ENCODE measurements at regions not wholly inside any gene's neighbourhood (a gene's known extent, or its start where the extent isn't known, plus 50 kb on each side); places are given as distances from the start of the nearest gene placed in this dataset.
"Not testable (repeated sequence)": the region's sequence is repeated elsewhere in the genome, so short reads cannot be mapped to it uniquely, and the experiment has no call there.

GRCh38 chr2:89756616-89757015, 1065.1 kb downstream of the RPIA start:
- H3K27ac ChIP-seq (ENCODE audit: low read depth, low read length); H3K36me3 ChIP-seq (ENCODE audit: control insufficient read depth, insufficient read depth, low read length); H3K4me3 ChIP-seq (ENCODE audit: low read depth, low read length); H3K27me3 ChIP-seq (ENCODE audit: control insufficient read depth, insufficient read depth, low read length); H3K9ac ChIP-seq (ENCODE audit: low read depth, low read length); H3K4me1 ChIP-seq (ENCODE audit: control insufficient read depth, insufficient read depth, low read length): not testable (repeated sequence)
- H3K9me3 ChIP-seq (ENCODE audit: control insufficient read depth, insufficient read depth, low read length), result peaks cover 51% of the 10 kb centered on the region

GRCh38 chr2:89758332-89759026, 1067.0 kb downstream of the RPIA start:
- not testable (repeated sequence) for H3K27ac ChIP-seq (ENCODE audit: low read depth, low read length); H3K4me3 ChIP-seq (ENCODE audit: low read depth, low read length); H3K9ac ChIP-seq (ENCODE audit: low read depth, low read length); H3K27me3 ChIP-seq (ENCODE audit: control insufficient read depth, insufficient read depth, low read length); H3K4me1 ChIP-seq (ENCODE audit: control insufficient read depth, insufficient read depth, low read length); H3K36me3 ChIP-seq (ENCODE audit: control insufficient read depth, insufficient read depth, low read length)
- H3K9me3 ChIP-seq (ENCODE audit: control insufficient read depth, insufficient read depth, low read length), result peaks cover 68% of the 10 kb centered on the region

GRCh38 chr2:89760762-89761161, 1069.3 kb downstream of the RPIA start:
- H3K4me3 ChIP-seq (ENCODE audit: low read depth, low read length); H3K4me1 ChIP-seq (ENCODE audit: control insufficient read depth, insufficient read depth, low read length); H3K9ac ChIP-seq (ENCODE audit: low read depth, low read length); H3K27ac ChIP-seq (ENCODE audit: low read depth, low read length); H3K36me3 ChIP-seq (ENCODE audit: control insufficient read depth, insufficient read depth, low read length); H3K27me3 ChIP-seq (ENCODE audit: control insufficient read depth, insufficient read depth, low read length): not testable (repeated sequence)
- peaks cover 78% of the 10 kb centered on the region for H3K9me3 ChIP-seq (ENCODE audit: control insufficient read depth, insufficient read depth, low read length)

- peaks cover 80% of the 10 kb centered on the region for H3K9me3 ChIP-seq (ENCODE audit: control insufficient read depth, insufficient read depth, low read length)
- H3K27me3 ChIP-seq (ENCODE audit: control insufficient read depth, insufficient read depth, low read length); H3K27ac ChIP-seq (ENCODE audit: low read depth, low read length); H3K4me1 ChIP-seq (ENCODE audit: control insufficient read depth, insufficient read depth, low read length); H3K4me3 ChIP-seq (ENCODE audit: low read depth, low read length); H3K9ac ChIP-seq (ENCODE audit: low read depth, low read length); H3K36me3 ChIP-seq (ENCODE audit: control insufficient read depth, insufficient read depth, low read length): not testable (repeated sequence)
Measured at GRCh38 chr2:89761171-89761570, 1069.7 kb downstream of the RPIA start.

- not testable (repeated sequence) for H3K9ac ChIP-seq (ENCODE audit: low read depth, low read length); H3K27ac ChIP-seq (ENCODE audit: low read depth, low read length); H3K36me3 ChIP-seq (ENCODE audit: control insufficient read depth, insufficient read depth, low read length); H3K4me3 ChIP-seq (ENCODE audit: low read depth, low read length); H3K27me3 ChIP-seq (ENCODE audit: control insufficient read depth, insufficient read depth, low read length); H3K4me1 ChIP-seq (ENCODE audit: control insufficient read depth, insufficient read depth, low read length)
- peaks cover 81% of the 10 kb centered on the region for H3K9me3 ChIP-seq (ENCODE audit: control insufficient read depth, insufficient read depth, low read length)
Measured at GRCh38 chr2:89761863-89762262, 1070.4 kb downstream of the RPIA start.

- not testable (repeated sequence) for H3K9ac ChIP-seq (ENCODE audit: low read depth, low read length); H3K4me1 ChIP-seq (ENCODE audit: control insufficient read depth, insufficient read depth, low read length); H3K36me3 ChIP-seq (ENCODE audit: control insufficient read depth, insufficient read depth, low read length); H3K27ac ChIP-seq (ENCODE audit: low read depth, low read length); H3K27me3 ChIP-seq (ENCODE audit: control insufficient read depth, insufficient read depth, low read length); H3K4me3 ChIP-seq (ENCODE audit: low read depth, low read length)
- H3K9me3 ChIP-seq (ENCODE audit: control insufficient read depth, insufficient read depth, low read length), result peaks cover 85% of the 10 kb centered on the region
Measured at GRCh38 chr2:89762461-89763253, 1071.2 kb downstream of the RPIA start.

- H3K4me3 ChIP-seq (ENCODE audit: low read depth, low read length), result no peak overlapping the region
- H3K27ac ChIP-seq (ENCODE audit: low read depth, low read length), result no peak overlapping the region
- H3K27me3 ChIP-seq (ENCODE audit: control insufficient read depth, insufficient read depth, low read length), result peaks cover 15% of the 10 kb centered on the region
- no peaks in the 10 kb centered on the region for H3K36me3 ChIP-seq (ENCODE audit: control insufficient read depth, insufficient read depth, low read length)
- no peak overlapping the region for H3K9ac ChIP-seq (ENCODE audit: low read depth, low read length)
- H3K4me1 ChIP-seq (ENCODE audit: control insufficient read depth, insufficient read depth, low read length), result no peaks in the 10 kb centered on the region
- H3K9me3 ChIP-seq (ENCODE audit: control insufficient read depth, insufficient read depth, low read length), result peaks cover 82% of the 10 kb centered on the region
Measured at GRCh38 chr2:89763254-89763580, 1071.7 kb downstream of the RPIA start.

GRCh38 chr2:89763581-89764485, 1072.4 kb downstream of the RPIA start:
- Histone ChIP-seq H3K4me3 (ENCODE audit: low read depth, low read length) (no peak overlapping the region), H3K4me1 (ENCODE audit: control insufficient read depth, insufficient read depth, low read length) (no peaks in the 10 kb centered on the region), H3K27me3 (ENCODE audit: control insufficient read depth, insufficient read depth, low read length) (peaks cover 20% of the 10 kb centered on the region), H3K9me3 (ENCODE audit: control insufficient read depth, insufficient read depth, low read length) (peaks cover 79% of the 10 kb centered on the region), H3K36me3 (ENCODE audit: control insufficient read depth, insufficient read depth, low read length) (no peaks in the 10 kb centered on the region), H3K9ac (ENCODE audit: low read depth, low read length) (no peak overlapping the region), H3K27ac (ENCODE audit: low read depth, low read length) (no peak overlapping the region)

GRCh38 chr2:89764571-89765360, 1073.3 kb downstream of the RPIA start:
- not testable (repeated sequence) for H3K9ac ChIP-seq (ENCODE audit: low read depth, low read length); H3K4me3 ChIP-seq (ENCODE audit: low read depth, low read length); H3K36me3 ChIP-seq (ENCODE audit: control insufficient read depth, insufficient read depth, low read length); H3K27ac ChIP-seq (ENCODE audit: low read depth, low read length); H3K4me1 ChIP-seq (ENCODE audit: control insufficient read depth, insufficient read depth, low read length)
- Histone ChIP-seq H3K27me3 (ENCODE audit: control insufficient read depth, insufficient read depth, low read length) (peaks cover 21% of the 10 kb centered on the region), H3K9me3 (ENCODE audit: control insufficient read depth, insufficient read depth, low read length) (peaks cover 83% of the 10 kb centered on the region)

- H3K4me3 ChIP-seq (ENCODE audit: low read depth, low read length); H3K4me1 ChIP-seq (ENCODE audit: control insufficient read depth, insufficient read depth, low read length); H3K36me3 ChIP-seq (ENCODE audit: control insufficient read depth, insufficient read depth, low read length); H3K9ac ChIP-seq (ENCODE audit: low read depth, low read length); H3K27ac ChIP-seq (ENCODE audit: low read depth, low read length): not testable (repeated sequence)
- peaks cover 83% of the 10 kb centered on the region for H3K9me3 ChIP-seq (ENCODE audit: control insufficient read depth, insufficient read depth, low read length)
- peaks cover 21% of the 10 kb centered on the region for H3K27me3 ChIP-seq (ENCODE audit: control insufficient read depth, insufficient read depth, low read length)
Measured at GRCh38 chr2:89765361-89765718, 1073.9 kb downstream of the RPIA start.

Measured in HUES48 (cell line).